ENCODE measurements at regions not wholly inside any gene's neighbourhood (a gene's known extent, or its start where the extent isn't known, plus 50 kb on each side); places are given as distances from the start of the nearest gene placed in this dataset.

DNA sequence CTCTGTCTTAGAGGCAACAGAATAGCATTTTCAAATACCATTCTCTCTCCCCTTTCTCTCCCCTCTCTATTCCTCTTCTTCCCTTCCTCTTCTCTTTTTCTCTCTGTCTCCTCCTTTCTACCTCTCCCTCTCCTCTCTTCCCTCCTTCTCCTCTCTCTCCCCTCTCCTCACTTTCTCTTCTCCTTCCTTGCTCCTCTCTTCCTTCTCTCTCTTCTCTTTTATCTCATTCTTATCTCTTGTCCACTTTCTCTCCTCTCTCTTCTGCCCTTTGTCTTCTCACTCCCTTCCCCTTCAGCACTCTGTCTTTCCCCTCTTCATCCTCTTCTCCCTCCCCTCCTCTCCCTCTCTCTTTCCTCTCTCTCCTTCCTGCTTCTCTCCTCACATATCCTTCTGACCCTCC lies 2265.8 kb upstream of the TENM3 start:
- no peak overlapping the region for H3K27ac ChIP-seq
- no peaks in the 10 kb centered on the region for H3K27me3 ChIP-seq
- H3K9me3 ChIP-seq, result no peaks in the 10 kb centered on the region
- H3K36me3 ChIP-seq, result no peaks in the 10 kb centered on the region
- no peak overlapping the region for H3K4me3 ChIP-seq
- no peaks in the 10 kb centered on the region for H3K4me1 ChIP-seq
- TF ChIP-seq POLR2A (IDR thresholded peaks at IDR 0.05) (no peak), EP300 (IDR thresholded peaks at IDR 0.05) (no peak), POLR2AphosphoS5 (IDR thresholded peaks at IDR 0.05) (no peak), CTCF (IDR thresholded peaks at IDR 0.05) (no peak)
- DNase-seq (ENCODE audit: low spot score in 2 of 2), result no peak

- DNase-seq (ENCODE audit: low spot score in 2 of 2), result no peak
- H3K9me3 ChIP-seq, result no peaks in the 10 kb centered on the region
- no peak overlapping the region for H3K27ac ChIP-seq
- no peaks in the 10 kb centered on the region for H3K36me3 ChIP-seq
- H3K4me1 ChIP-seq, result no peaks in the 10 kb centered on the region
- no peak overlapping the region for H3K4me3 ChIP-seq
- no peak for TF ChIP-seq POLR2A (IDR thresholded peaks at IDR 0.05)
- no peak for TF ChIP-seq CTCF (IDR thresholded peaks at IDR 0.05)
- TF ChIP-seq EP300 (IDR thresholded peaks at IDR 0.05), result no peak
- no peak for TF ChIP-seq POLR2AphosphoS5 (IDR thresholded peaks at IDR 0.05)
- no peaks in the 10 kb centered on the region for H3K27me3 ChIP-seq
Measured at GRCh38 chr4:179981161-179981560, 2262.0 kb upstream of the TENM3 start.

GRCh38 chr4:179989975-179990374 lies 2253.2 kb upstream of the TENM3 start:
- Histone ChIP-seq H3K4me1 (no peaks in the 10 kb centered on the region), H3K27me3 (no peaks in the 10 kb centered on the region), H3K4me3 (no peak overlapping the region), H3K9me3 (peaks cover 4% of the 10 kb centered on the region), H3K27ac (no peak overlapping the region), H3K36me3 (no peaks in the 10 kb centered on the region)
- no peak for TF ChIP-seq POLR2A (IDR thresholded peaks at IDR 0.05)
- no peak for TF ChIP-seq EP300 (IDR thresholded peaks at IDR 0.05)
- TF ChIP-seq CTCF (IDR thresholded peaks at IDR 0.05), result no peak
- TF ChIP-seq POLR2AphosphoS5 (IDR thresholded peaks at IDR 0.05), result no peak
- no peak for DNase-seq (ENCODE audit: low spot score in 2 of 2)
- 84% methylated on average over 4 of the region's 4 CpGs for WGBS

DNA sequence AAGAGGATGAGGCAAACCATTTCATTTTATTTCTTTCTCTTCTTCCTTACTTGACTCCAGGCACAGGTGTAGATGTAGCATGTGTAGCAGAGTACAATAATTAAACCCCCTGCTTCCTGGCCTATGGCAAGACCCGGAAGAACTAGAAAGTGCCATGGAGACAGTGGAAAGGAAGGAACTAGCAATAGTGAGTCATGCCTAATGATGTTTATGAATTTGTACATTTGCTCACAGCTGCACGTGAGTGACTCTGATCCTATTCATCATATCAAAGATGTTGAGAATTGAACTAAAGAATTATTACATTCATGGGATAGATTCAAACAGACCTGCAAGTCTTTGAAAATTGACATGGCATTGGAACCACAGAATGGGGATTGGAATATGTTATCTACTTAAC lies 2233.9 kb upstream of the TENM3 start:
- Histone ChIP-seq H3K27me3 (no peaks in the 10 kb centered on the region), H3K9me3 (no peaks in the 10 kb centered on the region), H3K4me1 (no peaks in the 10 kb centered on the region), H3K36me3 (no peaks in the 10 kb centered on the region), H3K4me3 (no peak overlapping the region), H3K27ac (no peak overlapping the region)
- WGBS, result 78% methylated on average over 2 of the region's 2 CpGs
- TF ChIP-seq POLR2AphosphoS5 (IDR thresholded peaks at IDR 0.05) (no peak), EP300 (IDR thresholded peaks at IDR 0.05) (no peak), POLR2A (IDR thresholded peaks at IDR 0.05) (no peak), CTCF (IDR thresholded peaks at IDR 0.05) (no peak)
- DNase-seq (ENCODE audit: low spot score in 2 of 2), result no peak

GRCh38 chr4:180028682-180029081 lies 2214.5 kb upstream of the TENM3 start:
- Histone ChIP-seq H3K4me3 (no peak overlapping the region), H3K9me3 (no peaks in the 10 kb centered on the region), H3K27ac (no peak overlapping the region), H3K27me3 (no peaks in the 10 kb centered on the region), H3K36me3 (no peaks in the 10 kb centered on the region), H3K4me1 (no peaks in the 10 kb centered on the region)
- TF ChIP-seq EP300 (IDR thresholded peaks at IDR 0.05), result no peak
- TF ChIP-seq CTCF (IDR thresholded peaks at IDR 0.05), result no peak
- no peak for TF ChIP-seq POLR2AphosphoS5 (IDR thresholded peaks at IDR 0.05)
- TF ChIP-seq POLR2A (IDR thresholded peaks at IDR 0.05), result no peak
- 64% methylated on average over 8 of the region's 8 CpGs for WGBS
- no peak for DNase-seq (ENCODE audit: low spot score in 2 of 2)
